Pancreas (tissue), 10 donors: ENCODE measurements at regions not wholly inside any gene's neighbourhood (a gene's known extent, or its start where the extent isn't known, plus 50 kb on each side); places are given as distances from the start of the nearest gene placed in this dataset.
"Not testable (repeated sequence)": the region's sequence is repeated elsewhere in the genome, so short reads cannot be mapped to it uniquely, and the experiment has no call there.

ENCODE experiments used
- ATAC-seq, 4 donors: fragments of 200-7000 bp; cut with Tn5 transposase; one replicate each; pipeline versions ENCODE4 v1.8.0 to v1.9.1; 2020; ENCODE audit warnings: mild to moderate bottlenecking in 4 of 4, moderate library complexity in 4 of 4
- DNase-seq, 6 donors: peaks; one replicate each; pipeline ENCODE4 v3.0.0-alpha.2; 2020
- FAIRE-seq: peaks from 2 replicates; lab custom pipeline; 2012; peaks lifted over from hg19 to GRCh38; lab: Jason Lieb, UNC
- H3K27ac ChIP-seq, 4 donors: fragments of 200-600 bp; sonication (generic); 1 replicate in 3 of 4; 2 replicates in 1 of 4; pipeline versions ENCODE4 v1.5.0 to v1.8.0; 2020
- H3K27me3 ChIP-seq, 4 donors: fragments of 200-600 bp; one replicate each; pipeline ENCODE4 v1.8.0; 2021
- H3K36me3 ChIP-seq, 3 donors: fragments of 200-600 bp; sonication (generic) in 1 of 3; one replicate each; pipeline versions ENCODE4 v1.5.0 to v1.8.0; 2020 to 2021
- H3K4me1 ChIP-seq, 3 donors: fragments of 200-600 bp; one replicate each; pipeline ENCODE4 v1.8.0; 2021
- H3K4me3 ChIP-seq, 4 donors: fragments of 200-600 bp; sonication (generic) in 2 of 4; one replicate each; pipeline versions ENCODE4 v1.5.0 to v1.8.0; 2020 to 2021
- H3K9me3 ChIP-seq, 4 donors: fragments of 200-600 bp; one replicate each; pipeline ENCODE4 v1.8.0; 2021
- CTCF ChIP-seq, 4 donors: fragments of 200-600 bp; sonication (generic) in 3 of 4; IDR thresholded peaks; one replicate each; pipeline versions ENCODE4 v1.5.0 to v1.8.0; 2021; ENCODE audit warnings: antibody characterized with exemption in 4 of 4
- WGBS, 2 donors: extraction: QIAGEN DNeasy Blood & Tissue Kit; methylation state at CpG; one replicate each; pipeline ENCODE4 v1.1.7; 2013; 5-methylcytosine and 5-hydroxymethylcytosine counted together
- intact Hi-C, 3 donors: fragments of 100-400 bp; cut with DNase I; formaldehyde crosslinking; loops; one replicate each; pipeline versions ENCODE4 v1.11.1 to v1.14.2; 2022
- donor health status: healthy with polysubstance abuse.
- donor health status: DM: no; HTN: no; CAD: no; lungs with moderate emphysema.
- donor health status: DM: no; HTN: no; CAD: no.
- donor health status: control.
- donor health status: control.
- donor health status: Bipolar disorder and iron deficiency.
- donor health status: DM: yes; HTN: yes; CAD: no.
- donor health status: DM: no; HTN: no; CAD: no.
- donor health status: DM: no; HTN: no; CAD: no.
- donor health status: DM: yes; HTN: yes; CAD: no.

DNA sequence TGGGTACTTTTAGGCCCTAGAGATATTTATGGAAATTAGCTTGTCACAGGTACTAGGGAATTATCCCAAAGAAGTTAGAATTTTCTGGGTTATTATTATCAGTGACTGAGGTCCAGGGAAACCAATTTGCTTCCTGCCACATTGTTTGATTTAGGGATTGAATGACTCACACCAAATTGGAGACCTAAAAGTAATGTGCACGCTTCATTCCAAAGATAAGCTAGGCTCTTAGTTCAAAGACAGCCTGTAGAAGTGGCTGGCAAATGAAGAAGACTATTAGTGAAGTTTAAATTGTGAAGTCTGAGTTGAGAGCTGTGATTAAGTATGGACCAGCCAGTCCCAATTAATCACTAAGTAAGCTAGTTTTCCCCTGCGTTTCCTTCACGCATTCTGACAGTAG, 188.1 kb upstream of the MYO3A start:
- ATAC-seq (peak in 1 of 4 donors; percentile 14), DNase-seq (no peak), FAIRE-seq (no peak)
- no peak overlapping the region for H3K27ac ChIP-seq
- intact Hi-C loops = no loop called here
- no peak for TF ChIP-seq CTCF (IDR thresholded peaks at IDR 0.05)
- H3K27me3 ChIP-seq = no peaks in the 10 kb centered on the region
- no peaks in the 10 kb centered on the region for H3K36me3 ChIP-seq
- no peaks in the 10 kb centered on the region for H3K4me1 ChIP-seq
- WGBS, 2 donors = 37 to 47% methylated on average over 3 of the region's 3 CpGs
- no peaks in the 10 kb centered on the region for H3K9me3 ChIP-seq
- no peak overlapping the region for H3K4me3 ChIP-seq

GRCh38 chr10:25747084-25747483, 186.9 kb upstream of the MYO3A start:
- Histone ChIP-seq H3K27me3 (no peaks in the 10 kb centered on the region), H3K27ac (no peak overlapping the region), H3K36me3 (no peaks in the 10 kb centered on the region), H3K9me3 (no peaks in the 10 kb centered on the region), H3K4me1 (no peaks in the 10 kb centered on the region), H3K4me3 (no peak overlapping the region)
- no peak for DNase-seq
- WGBS, 2 donors = 18 to 32% methylated on average over 2 of the region's 2 CpGs
- no peak for TF ChIP-seq CTCF (IDR thresholded peaks at IDR 0.05)
- no peak for FAIRE-seq
- ATAC-seq = peak in 2 of 4 donors; percentile 37 to 69
- intact Hi-C loops = no loop called here

DNA sequence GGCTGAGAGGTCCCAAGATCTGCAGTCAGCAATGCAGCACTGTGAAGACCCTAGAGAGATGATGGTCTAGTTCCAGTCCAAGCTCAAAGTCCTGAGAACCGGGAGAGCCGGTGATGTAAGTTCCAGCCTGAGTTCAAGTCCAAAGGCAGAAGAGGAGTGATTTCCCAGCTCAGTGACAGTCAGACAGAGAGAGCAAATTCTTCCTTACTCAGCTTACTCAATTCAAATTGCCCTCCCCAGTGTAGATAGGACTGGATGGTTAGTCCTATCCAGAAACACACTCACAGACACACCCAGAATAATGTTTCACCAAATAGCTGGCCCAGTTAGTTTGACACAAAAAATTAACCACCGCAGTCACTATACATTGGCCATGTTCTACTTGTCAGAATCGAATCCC, 185.5 kb upstream of the MYO3A start:
- Histone ChIP-seq H3K27ac (no peak overlapping the region), H3K9me3 (no peaks in the 10 kb centered on the region), H3K4me1 (no peaks in the 10 kb centered on the region), H3K4me3 (no peak overlapping the region), H3K27me3 (no peaks in the 10 kb centered on the region), H3K36me3 (no peaks in the 10 kb centered on the region)
- intact Hi-C loops = no loop called here
- TF ChIP-seq CTCF (IDR thresholded peaks at IDR 0.05) = no peak
- FAIRE-seq = no peak
- ATAC-seq = no peak
- no peak for DNase-seq
- WGBS, 2 donors = 75 to 78% methylated on average over 4 of the region's 4 CpGs

DNA sequence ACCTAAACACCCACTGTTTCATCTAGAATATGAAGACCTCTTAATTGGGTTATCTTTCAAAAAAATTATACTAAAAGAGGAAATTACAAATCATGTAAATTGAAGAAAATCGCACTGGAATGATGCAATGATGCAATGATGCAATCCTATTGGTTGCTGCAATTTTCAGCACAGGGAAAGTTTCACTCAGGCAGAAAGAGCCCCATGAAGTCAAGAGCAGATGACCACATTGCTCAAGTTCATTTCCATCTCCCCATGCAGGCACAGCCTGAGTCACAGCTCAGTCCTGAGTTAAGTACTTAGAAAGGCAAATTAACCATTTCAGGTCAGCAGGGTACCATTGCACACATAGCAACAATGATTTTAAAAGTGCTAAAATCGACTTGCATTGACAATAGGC, 180.3 kb upstream of the MYO3A start:
- no peaks in the 10 kb centered on the region for H3K4me1 ChIP-seq
- ATAC-seq (no peak), DNase-seq (no peak), FAIRE-seq (no peak)
- intact Hi-C loops = no loop called here
- H3K4me3 ChIP-seq = no peak overlapping the region
- no peaks in the 10 kb centered on the region for H3K27me3 ChIP-seq
- H3K9me3 ChIP-seq = no peaks in the 10 kb centered on the region
- no peaks in the 10 kb centered on the region for H3K36me3 ChIP-seq
- WGBS, 2 donors = 35 to 51% methylated on average over 2 of the region's 2 CpGs
- TF ChIP-seq CTCF (IDR thresholded peaks at IDR 0.05) = no peak
- no peak overlapping the region for H3K27ac ChIP-seq

DNA sequence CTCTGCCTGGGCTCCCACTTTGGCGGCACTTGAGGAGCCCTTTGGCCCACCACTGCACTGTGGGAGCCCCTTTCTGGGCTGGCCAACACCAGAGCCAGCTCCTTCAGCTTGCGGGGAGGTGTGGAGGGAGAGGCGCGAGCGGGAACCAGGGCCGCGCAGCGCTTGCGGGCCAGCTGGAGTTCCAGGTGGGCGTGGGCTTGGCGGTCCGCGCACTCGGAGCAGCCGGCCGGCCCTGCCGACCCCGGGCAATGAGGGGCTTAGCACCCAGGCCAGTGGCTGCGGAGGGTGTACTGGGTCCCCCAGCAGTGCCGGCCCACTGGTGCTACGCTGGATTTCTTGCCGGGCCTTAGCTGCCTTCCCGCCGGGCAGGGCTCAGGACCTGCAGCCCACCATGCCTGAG, 178.2 kb upstream of the MYO3A start:
- ATAC-seq, H3K9me3 ChIP-seq, intact Hi-C loops, H3K4me3 ChIP-seq, H3K27me3 ChIP-seq, H3K4me1 ChIP-seq, H3K27ac ChIP-seq, H3K36me3 ChIP-seq, FAIRE-seq: not testable (repeated sequence)
- DNase-seq = peak in 1 of 6 donors; percentile 48
- 89 to 98% methylated on average over 13 to 24 of the region's 24 CpGs for WGBS, 2 donors

DNA sequence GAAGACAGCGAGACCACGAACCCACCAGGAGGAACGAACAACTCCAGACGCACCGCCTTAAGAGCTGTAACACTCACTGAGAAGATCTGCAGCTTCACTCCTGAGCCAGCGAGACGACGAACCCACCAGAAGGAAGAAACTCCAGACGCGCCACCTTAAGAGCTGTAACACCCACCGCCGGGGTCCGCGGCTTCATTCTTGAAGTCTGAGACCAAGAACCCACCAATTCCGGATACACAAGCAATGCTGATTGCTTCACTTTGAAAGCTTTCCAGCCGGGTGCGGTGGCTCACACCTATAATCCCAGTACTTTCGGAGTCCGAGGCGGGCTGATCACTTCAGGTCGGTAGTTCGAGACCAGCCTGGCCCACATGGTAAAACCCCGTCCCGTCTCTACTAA, 177.2 kb upstream of the MYO3A start:
- H3K9me3 ChIP-seq = no peaks in the 10 kb centered on the region
- TF ChIP-seq CTCF (IDR thresholded peaks at IDR 0.05) = no peak
- no peaks in the 10 kb centered on the region for H3K27me3 ChIP-seq
- FAIRE-seq (no peak), ATAC-seq (no peak), DNase-seq (no peak)
- no peak overlapping the region for H3K27ac ChIP-seq
- H3K36me3 ChIP-seq = no peaks in the 10 kb centered on the region
- H3K4me1 ChIP-seq = no peaks in the 10 kb centered on the region
- WGBS, 2 donors = 84 to 85% methylated on average over 24 of the region's 24 CpGs
- intact Hi-C loops = no loop called here
- no peak overlapping the region for H3K4me3 ChIP-seq
